Esophagus mucosa (tissue), 1 donor: ENCODE measurements at regions not wholly inside any gene's neighbourhood (a gene's known extent, or its start where the extent isn't known, plus 50 kb on each side); places are given as distances from the start of the nearest gene placed in this dataset.

Source experiments
- ATAC-seq: fragments of 200-7000 bp; cut with Tn5 transposase; one replicate; pipeline ENCODE4 v1.9.1; 2020
- donor health status: DM: yes; HTN: yes; CAD: no.

GRCh38 chr17:34107019-34107418, 148.1 kb upstream of the CCL2 start:
- no peak for ATAC-seq

GRCh38 chr17:34110315-34110714, 144.8 kb upstream of the CCL2 start:
- ATAC-seq: peak; percentile 38

- peak; percentile 35 for ATAC-seq
These were observed 142.0 kb upstream of the CCL2 start for GRCh38 chr17:34113089-34113488.

- ATAC-seq: no peak
These were observed 140.9 kb upstream of the CCL2 start for GRCh38 chr17:34114174-34114573.

GRCh38 chr17:34116306-34116705, 138.8 kb upstream of the CCL2 start:
- ATAC-seq: peak; percentile 42

- ATAC-seq: no peak
These were observed 137.8 kb upstream of the CCL2 start for GRCh38 chr17:34117332-34117731.

GRCh38 chr17:34117811-34118210, 137.3 kb upstream of the CCL2 start:
- no peak for ATAC-seq

GRCh38 chr17:34118564-34118963, 136.5 kb upstream of the CCL2 start:
- no peak for ATAC-seq

GRCh38 chr17:34121311-34121710, 133.8 kb upstream of the CCL2 start:
- ATAC-seq: no peak

GRCh38 chr17:34122515-34122914, 132.6 kb upstream of the CCL2 start:
- ATAC-seq: no peak

- ATAC-seq: no peak
These were observed 130.1 kb upstream of the CCL2 start for GRCh38 chr17:34125010-34125409.

- no peak for ATAC-seq
These were observed 129.2 kb upstream of the CCL2 start for GRCh38 chr17:34125921-34126320.

GRCh38 chr17:34126496-34126895, 128.6 kb upstream of the CCL2 start:
- no peak for ATAC-seq

GRCh38 chr17:34126965-34127364, 128.1 kb upstream of the CCL2 start:
- ATAC-seq: no peak

GRCh38 chr17:34130544-34130943, 124.5 kb upstream of the CCL2 start:
- no peak for ATAC-seq

GRCh38 chr17:34131386-34131785, 123.7 kb upstream of the CCL2 start:
- no peak for ATAC-seq

GRCh38 chr17:34133350-34133749, 121.7 kb upstream of the CCL2 start:
- no peak for ATAC-seq

- ATAC-seq: peak; percentile 88
These were observed 119.2 kb upstream of the CCL2 start for GRCh38 chr17:34135841-34136240.

GRCh38 chr17:34140006-34140405, 115.1 kb upstream of the CCL2 start:
- no peak for ATAC-seq

GRCh38 chr17:34141590-34141989, 113.5 kb upstream of the CCL2 start:
- no peak for ATAC-seq

- no peak for ATAC-seq
These were observed 111.7 kb upstream of the CCL2 start for GRCh38 chr17:34143430-34143829.

- ATAC-seq: peak; percentile 84
These were observed 108.5 kb upstream of the CCL2 start for GRCh38 chr17:34146440-34147043.

GRCh38 chr17:34151102-34151501, 104.0 kb upstream of the CCL2 start:
- no peak for ATAC-seq

- no peak for ATAC-seq
These were observed 101.1 kb upstream of the CCL2 start for GRCh38 chr17:34153991-34154390.

- ATAC-seq: no peak
These were observed 99.9 kb upstream of the CCL2 start for GRCh38 chr17:34154961-34155730.
